ENCODE measurements at regions not wholly inside any gene's neighbourhood (a gene's known extent, or its start where the extent isn't known, plus 50 kb on each side); places are given as distances from the start of the nearest gene placed in this dataset.

DNA sequence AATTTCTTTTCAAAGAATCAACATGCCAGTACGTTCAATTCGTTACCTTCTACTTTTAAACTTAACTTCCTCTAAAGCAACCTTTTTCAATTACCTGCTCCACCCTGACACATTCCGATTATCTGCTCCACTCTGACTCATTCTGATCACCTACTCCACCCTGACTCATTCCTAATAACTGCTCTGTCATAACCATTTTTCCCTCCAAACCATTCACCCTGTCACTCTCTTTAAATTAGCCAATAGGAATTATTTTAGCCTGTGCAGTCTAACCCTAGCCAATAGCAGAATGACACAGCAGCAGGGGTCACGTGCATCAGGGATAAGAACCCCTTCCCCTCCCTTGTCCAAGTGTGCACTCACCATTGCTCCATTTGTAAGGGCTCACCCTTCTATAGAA is 557.4 kb upstream of the EYS start:
- TF ChIP-seq CREB1 (IDR thresholded peaks at IDR 0.05; ENCODE audit: low read depth) (no peak), CEBPB (IDR thresholded peaks at IDR 0.05) (no peak), YY1 (IDR thresholded peaks at IDR 0.05; ENCODE audit: low read depth) (no peak), EGR1 (IDR thresholded peaks at IDR 0.05) (no peak), RAD21 (IDR thresholded peaks at IDR 0.05; ENCODE audit: low read depth) (no peak), REST (IDR thresholded peaks at IDR 0.05; ENCODE audit: low read depth) (no peak), TEAD4 (IDR thresholded peaks at IDR 0.05) (no peak), TAF1 (IDR thresholded peaks at IDR 0.05; ENCODE audit: low read depth) (no peak), NFIC (IDR thresholded peaks at IDR 0.05) (no peak), USF1 (IDR thresholded peaks at IDR 0.05) (no peak), FOXM1 (IDR thresholded peaks at IDR 0.05; ENCODE audit: borderline replicate concordance, low read depth) (no peak), TCF12 (IDR thresholded peaks at IDR 0.05; ENCODE audit: low read depth) (no peak), ZBTB7A (IDR thresholded peaks at IDR 0.05; ENCODE audit: low read depth) (no peak), MAX (IDR thresholded peaks at IDR 0.05) (no peak), EP300 (IDR thresholded peaks at IDR 0.05; ENCODE audit: borderline replicate concordance) (no peak)

GRCh38 chr6:66258731-66259487 is 551.9 kb upstream of the EYS start:
- 0 out of 2 replicates have a peak, but pooled peaks have one; percentile 12 for TF ChIP-seq RAD21 (IDR thresholded peaks at IDR 0.05; ENCODE audit: low read depth)

DNA sequence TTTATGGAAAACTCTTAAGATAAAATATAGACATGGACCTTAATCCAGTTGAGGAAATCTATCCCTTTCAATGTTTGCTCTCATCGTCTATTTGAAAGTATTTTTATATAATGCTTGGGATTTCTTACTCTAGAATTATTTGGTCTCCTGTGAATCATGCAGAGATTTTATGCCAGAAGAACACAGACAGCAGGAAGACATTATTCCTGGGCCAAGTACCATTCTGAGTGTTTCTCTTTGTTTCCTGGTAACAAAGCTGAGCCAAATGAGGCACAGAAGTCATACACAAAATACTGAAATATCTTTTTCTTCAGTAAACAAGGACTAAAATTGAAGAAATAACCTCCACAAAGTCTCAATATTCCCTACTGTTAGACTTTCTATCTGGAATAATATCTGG is 538.2 kb upstream of the EYS start:
- no peak for TF ChIP-seq EP300 (IDR thresholded peaks at IDR 0.05; ENCODE audit: borderline replicate concordance)

- TF ChIP-seq TCF12 (IDR thresholded peaks at IDR 0.05; ENCODE audit: low read depth) (no peak), EP300 (IDR thresholded peaks at IDR 0.05; ENCODE audit: borderline replicate concordance) (no peak), REST (IDR thresholded peaks at IDR 0.05; ENCODE audit: low read depth) (no peak), FOXM1 (IDR thresholded peaks at IDR 0.05; ENCODE audit: borderline replicate concordance, low read depth) (no peak)
These were observed 531.8 kb upstream of the EYS start for GRCh38 chr6:66238851-66239250.

DNA sequence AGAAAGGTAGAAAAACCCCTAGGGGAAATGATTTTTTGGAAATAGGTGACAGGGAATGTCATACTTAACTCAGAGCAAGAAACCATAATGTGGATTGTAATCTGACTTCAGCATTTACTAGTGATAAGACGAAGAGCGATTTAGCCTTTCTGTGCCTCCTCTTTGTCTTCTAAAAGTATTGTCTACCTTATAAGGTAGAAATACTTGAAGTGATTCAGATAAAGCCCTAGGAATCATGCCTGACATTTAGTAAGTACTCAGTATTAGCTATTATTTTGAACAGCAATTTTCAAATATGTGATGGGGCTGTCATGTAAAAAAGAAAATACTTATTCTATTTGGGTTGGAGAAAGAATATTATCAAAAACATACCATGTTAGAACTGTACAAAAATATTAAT is 525.9 kb upstream of the EYS start:
- TF ChIP-seq REST (IDR thresholded peaks at IDR 0.05; ENCODE audit: low read depth) (no peak), CEBPB (IDR thresholded peaks at IDR 0.05) (no peak), ZBTB7A (IDR thresholded peaks at IDR 0.05; ENCODE audit: low read depth) (no peak), EGR1 (IDR thresholded peaks at IDR 0.05) (no peak), RAD21 (IDR thresholded peaks at IDR 0.05; ENCODE audit: low read depth) (no peak), USF1 (IDR thresholded peaks at IDR 0.05) (no peak), NFIC (IDR thresholded peaks at IDR 0.05) (no peak), TCF12 (IDR thresholded peaks at IDR 0.05; ENCODE audit: low read depth) (no peak), YY1 (IDR thresholded peaks at IDR 0.05; ENCODE audit: low read depth) (no peak), TAF1 (IDR thresholded peaks at IDR 0.05; ENCODE audit: low read depth) (no peak), EP300 (IDR thresholded peaks at IDR 0.05; ENCODE audit: borderline replicate concordance) (no peak), TEAD4 (IDR thresholded peaks at IDR 0.05) (no peak), MAX (IDR thresholded peaks at IDR 0.05) (no peak), FOXM1 (IDR thresholded peaks at IDR 0.05; ENCODE audit: borderline replicate concordance, low read depth) (no peak), CREB1 (IDR thresholded peaks at IDR 0.05; ENCODE audit: low read depth) (no peak)
